Thoracic aorta (tissue), 2 donors: ENCODE measurements at regions not wholly inside any gene's neighbourhood (a gene's known extent, or its start where the extent isn't known, plus 50 kb on each side); places are given as distances from the start of the nearest gene placed in this dataset.

Experiments
- ATAC-seq: fragments of 150-250 bp; one replicate; pipeline ENCODE4 v1.8.0; 2017; ENCODE audit warnings: low read depth; ENCODE audit not compliant: insufficient number of reproducible peaks, low FRiP score
- DNase-seq: peaks from one replicate; pipeline ENCODE4 v3.0.0-alpha.2; 2020; ENCODE audit warnings: low spot score
- H3K27ac ChIP-seq, 2 donors: fragments of 200-600 bp; sonication (generic); 1 replicate in 1 of 2; 2 replicates in 1 of 2; pipeline ENCODE4 v1.5.1; 2016; ENCODE audit warnings: mild to moderate bottlenecking in 2 of 2, moderate library complexity in 2 of 2
- H3K27me3 ChIP-seq: fragments of 200-600 bp; sonication (generic); replicated peaks from 2 replicates; pipeline ENCODE4 v1.6.0; 2016; ENCODE audit warnings: mild to moderate bottlenecking; ENCODE audit not compliant: insufficient read depth
- H3K36me3 ChIP-seq: fragments of 200-600 bp; sonication (generic); one replicate; pipeline ENCODE4 v1.5.1; 2016
- H3K4me1 ChIP-seq, 2 donors: fragments of 200-600 bp; sonication (generic); 1 replicate in 1 of 2; 2 replicates in 1 of 2; pipeline versions ENCODE4 v1.5.1 to v1.6.0; 2016; ENCODE audit warnings: low read depth in 2 of 2, mild to moderate bottlenecking in 1 of 2; ENCODE audit not compliant: control insufficient read depth in 1 of 2
- H3K4me3 ChIP-seq: fragments of 200-600 bp; sonication (generic); 2 replicates; pipeline ENCODE4 v1.5.1; 2016; ENCODE audit warnings: mild to moderate bottlenecking
- H3K9me3 ChIP-seq: fragments of 200-600 bp; sonication (generic); 2 replicates; pipeline ENCODE4 v1.5.1; 2016
- TF ChIP-seq, protein P1 (sequence below): fragments of 200-600 bp; sonication (generic); IDR thresholded peaks from one replicate; pipeline ENCODE4 v1.5.1; 2019; ENCODE audit warnings: antibody characterized with exemption

DNA sequence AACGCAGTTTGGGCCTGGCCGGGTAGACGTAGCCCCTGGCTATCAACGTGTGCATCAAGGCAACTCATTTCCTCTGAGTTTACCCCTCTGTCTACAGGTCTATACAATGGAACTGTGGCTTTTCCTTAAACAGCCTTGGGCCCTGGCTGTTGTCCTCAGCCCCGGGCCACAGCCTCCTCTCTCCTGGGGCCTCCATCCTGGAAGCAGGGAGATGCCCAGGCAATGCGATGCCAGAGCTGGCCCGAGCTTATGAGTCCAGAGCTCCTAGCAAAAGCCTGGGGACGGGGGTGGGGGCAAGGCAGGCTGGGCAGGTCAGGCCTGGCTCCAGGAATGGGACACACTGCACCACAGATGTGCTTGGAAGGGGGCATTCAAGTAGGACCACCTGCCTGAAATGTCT, 89.6 kb upstream of the SMNDC1 start:
- Histone ChIP-seq H3K9me3 (no peaks in the 10 kb centered on the region), H3K27ac (no peak overlapping the region), H3K4me1 (peaks cover 4 to 6% of the 10 kb centered on the region in 2 donors), H3K27me3 (no peaks in the 10 kb centered on the region), H3K4me3 (no peak overlapping the region), H3K36me3 (no peaks in the 10 kb centered on the region)
- no peak for ATAC-seq
- TF ChIP-seq, protein P1, sequence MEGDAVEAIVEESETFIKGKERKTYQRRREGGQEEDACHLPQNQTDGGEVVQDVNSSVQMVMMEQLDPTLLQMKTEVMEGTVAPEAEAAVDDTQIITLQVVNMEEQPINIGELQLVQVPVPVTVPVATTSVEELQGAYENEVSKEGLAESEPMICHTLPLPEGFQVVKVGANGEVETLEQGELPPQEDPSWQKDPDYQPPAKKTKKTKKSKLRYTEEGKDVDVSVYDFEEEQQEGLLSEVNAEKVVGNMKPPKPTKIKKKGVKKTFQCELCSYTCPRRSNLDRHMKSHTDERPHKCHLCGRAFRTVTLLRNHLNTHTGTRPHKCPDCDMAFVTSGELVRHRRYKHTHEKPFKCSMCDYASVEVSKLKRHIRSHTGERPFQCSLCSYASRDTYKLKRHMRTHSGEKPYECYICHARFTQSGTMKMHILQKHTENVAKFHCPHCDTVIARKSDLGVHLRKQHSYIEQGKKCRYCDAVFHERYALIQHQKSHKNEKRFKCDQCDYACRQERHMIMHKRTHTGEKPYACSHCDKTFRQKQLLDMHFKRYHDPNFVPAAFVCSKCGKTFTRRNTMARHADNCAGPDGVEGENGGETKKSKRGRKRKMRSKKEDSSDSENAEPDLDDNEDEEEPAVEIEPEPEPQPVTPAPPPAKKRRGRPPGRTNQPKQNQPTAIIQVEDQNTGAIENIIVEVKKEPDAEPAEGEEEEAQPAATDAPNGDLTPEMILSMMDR, result no peak
- no peak for DNase-seq

DNA sequence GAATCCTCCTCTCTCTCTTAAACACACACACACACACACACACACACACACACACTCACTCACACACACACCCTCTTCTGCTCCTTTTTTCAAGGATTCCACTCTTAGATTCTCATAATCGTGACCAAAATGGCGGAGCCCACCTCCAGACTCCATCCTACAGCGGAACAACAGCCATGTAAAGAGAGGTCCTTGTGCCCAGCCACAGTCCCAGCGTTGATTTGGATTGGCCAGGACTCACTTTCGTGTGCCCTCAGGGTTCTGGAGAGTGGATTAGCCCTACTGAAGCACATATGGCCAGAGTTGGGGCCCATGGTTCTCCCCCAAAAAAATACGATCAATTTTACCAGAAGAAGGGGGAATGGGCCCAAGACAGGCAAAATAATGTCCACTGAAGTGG, 90.2 kb upstream of the SMNDC1 start:
- no peak for DNase-seq
- H3K27ac ChIP-seq, result no peak overlapping the region
- TF ChIP-seq, protein P1, result no peak

DNA sequence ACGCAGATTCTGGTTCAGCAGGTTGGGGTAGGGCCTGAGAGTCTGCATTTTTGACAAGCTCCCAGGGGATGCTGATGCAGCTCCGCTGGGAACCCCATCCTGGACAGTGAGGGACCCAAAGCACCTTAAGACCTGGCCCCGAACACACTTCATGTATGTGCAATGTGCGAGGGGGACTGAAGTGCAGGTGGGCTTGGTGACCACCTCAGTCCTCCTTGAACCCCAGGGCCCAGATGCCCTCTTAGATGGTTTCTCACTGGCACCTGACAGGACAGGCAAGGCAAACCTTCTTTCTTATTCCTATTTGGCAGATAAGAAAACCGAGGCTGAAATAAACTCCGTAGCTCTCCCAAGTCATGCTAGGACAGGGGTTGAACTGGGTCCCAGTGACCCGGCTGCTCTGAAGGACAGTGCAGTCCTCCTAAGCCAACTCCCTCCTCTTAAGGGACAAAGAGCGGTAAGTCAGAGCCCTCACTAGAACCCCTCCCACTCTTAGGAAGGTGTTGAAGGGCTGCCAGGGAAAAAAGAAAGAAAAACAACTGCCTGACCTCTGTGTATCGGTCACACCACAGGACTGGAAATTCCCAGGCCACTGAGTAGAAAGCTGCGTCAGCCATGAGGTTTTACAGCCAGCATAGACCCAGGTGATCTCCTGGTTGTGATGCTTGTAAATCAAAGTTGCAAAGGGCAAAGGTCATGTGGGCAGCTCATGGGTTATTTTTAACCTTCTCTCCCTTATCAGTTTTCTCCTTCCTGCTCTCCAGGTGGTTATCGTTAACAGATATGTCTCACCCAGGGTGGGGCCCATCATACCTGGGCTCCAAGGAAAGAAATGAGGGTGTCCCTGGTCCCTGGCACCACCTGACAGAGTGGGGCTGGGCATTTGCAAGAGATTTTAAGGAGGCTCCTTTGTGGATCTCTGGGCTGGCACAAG, 90.9 kb upstream of the SMNDC1 start:
- H3K4me1 ChIP-seq, result peaks cover 4 to 7% of the 10 kb centered on the region in 2 donors
- DNase-seq (no peak), ATAC-seq (no peak)
- H3K9me3 ChIP-seq, result no peaks in the 10 kb centered on the region
- TF ChIP-seq, protein P1, result no peak
- H3K27me3 ChIP-seq, result no peaks in the 10 kb centered on the region
- no peak overlapping the region for H3K27ac ChIP-seq
- no peaks in the 10 kb centered on the region for H3K36me3 ChIP-seq
- H3K4me3 ChIP-seq, result no peak overlapping the region

More for the DNA sequence above, 90.2 kb upstream of the SMNDC1 start:
- Histone ChIP-seq H3K4me1 (peaks cover 4 to 7% of the 10 kb centered on the region in 2 donors), H3K9me3 (no peaks in the 10 kb centered on the region), H3K27me3 (no peaks in the 10 kb centered on the region), H3K36me3 (no peaks in the 10 kb centered on the region), H3K4me3 (no peak overlapping the region)
- no peak for ATAC-seq

DNA sequence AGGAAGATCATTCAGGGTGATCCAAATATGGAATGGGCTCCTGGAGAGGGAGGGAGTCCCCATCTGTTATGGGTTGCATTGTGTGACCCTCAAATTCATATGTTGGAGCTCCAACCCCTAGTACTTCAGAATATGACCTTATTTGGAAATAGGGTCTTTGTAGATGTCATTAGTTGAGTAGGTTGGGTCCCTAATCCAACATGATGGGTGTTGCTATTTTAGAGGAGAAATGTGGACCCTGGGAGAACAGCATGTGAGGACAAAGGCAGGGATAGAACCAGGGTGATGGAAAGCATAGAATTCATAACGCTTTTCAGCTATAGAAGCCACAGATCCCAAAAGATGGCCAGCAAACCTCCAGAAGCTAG, 91.5 kb upstream of the SMNDC1 start:
- H3K9me3 ChIP-seq, result no peaks in the 10 kb centered on the region
- peaks cover 4 to 7% of the 10 kb centered on the region in 2 donors for H3K4me1 ChIP-seq
- TF ChIP-seq, protein P1, result no peak
- ATAC-seq (no peak), DNase-seq (no peak)
- H3K4me3 ChIP-seq, result no peak overlapping the region
- no peaks in the 10 kb centered on the region for H3K36me3 ChIP-seq
- H3K27me3 ChIP-seq, result no peaks in the 10 kb centered on the region
- no peak overlapping the region for H3K27ac ChIP-seq

DNA sequence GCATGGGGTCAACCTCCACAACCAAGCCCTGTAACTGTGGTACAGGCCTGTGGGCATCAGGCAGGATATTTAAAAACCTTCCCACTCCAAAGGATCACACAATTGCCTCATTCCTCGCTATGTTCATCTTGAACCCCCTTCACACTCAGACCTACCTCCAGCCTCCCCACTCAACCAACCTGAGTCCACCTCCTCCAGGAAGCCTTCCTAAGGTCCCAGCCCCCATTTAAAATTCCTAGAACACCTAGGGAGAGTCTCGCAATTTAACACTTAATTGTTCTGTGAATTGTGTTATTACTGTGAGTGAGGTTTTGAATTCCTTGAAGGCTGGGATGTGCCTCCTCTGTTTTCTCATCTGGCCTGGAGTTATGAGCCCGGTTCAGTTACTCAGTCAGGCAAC, 93.1 kb upstream of the SMNDC1 start:
- ATAC-seq (no peak), DNase-seq (no peak)
- Histone ChIP-seq H3K4me1 (peaks cover 4 to 7% of the 10 kb centered on the region in 2 donors), H3K27ac (no peak overlapping the region), H3K36me3 (no peaks in the 10 kb centered on the region), H3K9me3 (no peaks in the 10 kb centered on the region), H3K4me3 (no peak overlapping the region), H3K27me3 (no peaks in the 10 kb centered on the region)
- TF ChIP-seq, protein P1, result no peak
